Spleen (tissue), 11 donors: ENCODE measurements at regions not wholly inside any gene's neighbourhood (a gene's known extent, or its start where the extent isn't known, plus 50 kb on each side); places are given as distances from the start of the nearest gene placed in this dataset.
A peak's percentile ranks its signal among the peaks of the same experiment; 100 is the strongest.

Experiments used
- DNase-seq: peaks from one replicate; pipeline ENCODE4 v3.0.0-alpha.2; 2020
- H3K27ac ChIP-seq, 8 donors: fragments of 200-600 bp; sonication (generic) in 7 of 8; 1 replicate in 4 of 8; 2 replicates in 4 of 8; pipeline versions ENCODE4 v1.5.0 to v1.8.0; 2016 to 2021; ENCODE audit warnings: inconsistent platforms in 4 of 8, mild to moderate bottlenecking in 4 of 8, moderate library complexity in 1 of 8
- H3K27me3 ChIP-seq, 7 donors: fragments of 200-600 bp; sonication (generic) in 6 of 7; replicated peaks in 1 of 7; 1 replicate in 4 of 7; 2 replicates in 3 of 7; pipeline versions ENCODE4 v1.5.0 to v1.8.0; 2016 to 2021; ENCODE audit warnings: inconsistent platforms in 3 of 7, mild to moderate bottlenecking in 1 of 7
- H3K36me3 ChIP-seq, 6 donors: fragments of 200-600 bp; sonication (generic) in 5 of 6; 1 replicate in 4 of 6; 2 replicates in 2 of 6; pipeline versions ENCODE4 v1.5.0 to v1.8.0; 2016 to 2021; ENCODE audit warnings: inconsistent platforms in 2 of 6
- H3K4me1 ChIP-seq, 6 donors: fragments of 200-600 bp; sonication (generic) in 5 of 6; 1 replicate in 3 of 6; 2 replicates in 3 of 6; pipeline versions ENCODE4 v1.5.0 to v1.8.0; 2016 to 2021; ENCODE audit warnings: inconsistent platforms in 3 of 6
- H3K4me3 ChIP-seq, 8 donors: fragments of 200-600 bp; sonication (generic) in 7 of 8; 1 replicate in 4 of 8; 2 replicates in 4 of 8; pipeline versions ENCODE4 v1.5.0 to v1.8.0; 2016 to 2021; ENCODE audit warnings: inconsistent platforms in 4 of 8, mild to moderate bottlenecking in 4 of 8, moderate library complexity in 2 of 8
- H3K9me3 ChIP-seq, 8 donors: fragments of 200-600 bp; sonication (generic) in 7 of 8; 1 replicate in 4 of 8; 2 replicates in 4 of 8; pipeline versions ENCODE4 v1.5.0 to v1.8.0; 2016 to 2021; ENCODE audit warnings: inconsistent platforms in 4 of 8
- CTCF ChIP-seq, 11 experiments: fragments of 200-600 bp in 7 of 11; fragments of 450-650 bp in 4 of 11; sonication (generic) in 4 of 11; IDR thresholded peaks in 8 of 11; conservative IDR thresholded peaks in 3 of 11; 1 replicate in 7 of 11; 2 replicates in 4 of 11; pipeline versions ENCODE4 v1.4.0 to v1.8.0; 2016 to 2021; ENCODE audit warnings: antibody characterized with exemption in 11 of 11, inconsistent platforms in 4 of 11, mild to moderate bottlenecking in 1 of 11
- POLR2A ChIP-seq, 3 donors: fragments of 450-650 bp; IDR thresholded peaks; one replicate each; pipeline ENCODE4 v1.5.1; 2017; ENCODE audit warnings: antibody characterized with exemption in 3 of 3, mild to moderate bottlenecking in 1 of 3
- POLR2AphosphoS5 ChIP-seq, 3 donors: sonication (generic); formaldehyde crosslinking; IDR thresholded peaks; one replicate each; pipeline ENCODE4 v1.5.1; 2017; ENCODE audit warnings: antibody characterized with exemption in 3 of 3
- WGBS, 5 donors: extraction: QIAGEN DNeasy Blood & Tissue Kit in 3 of 5; methylation state at CpG; one replicate each; pipeline versions ENCODE4 v1.1.5 to v1.1.7; 2013 to 2018; 5-methylcytosine and 5-hydroxymethylcytosine counted together
- intact Hi-C: fragments of 100-400 bp; cut with DNase I; formaldehyde crosslinking; loops from one replicate; pipeline ENCODE4 v1.15.0; 2023; ENCODE audit warnings: low total_unique reads
- donor health status: healthy with polysubstance abuse.
- donor health status: DM: no; HTN: no; CAD: no; lungs with moderate emphysema.
- donor health status: DM: no; HTN: no; CAD: no.
- donor health status: Bipolar disorder and iron deficiency.
- donor health status: healthy.
- donor health status: DM: no; HTN: no; CAD: no.
- donor health status: DM: yes; HTN: yes; CAD: no.

- Histone ChIP-seq H3K4me1 (peaks cover 0 to 75% (median 38%) of the 10 kb centered on the region in 6 donors), H3K27ac (peak overlapping the region in 7 of 8 donors; percentile 80 to 89 (median 84)), H3K4me3 (peak overlapping the region in 4 of 8 donors; percentile 32 to 68 (median 43)), H3K36me3 (peaks cover 0 to 7% (median 0%) of the 10 kb centered on the region in 6 donors), H3K9me3 (no peaks in the 10 kb centered on the region), H3K27me3 (peaks cover 0 to 9% (median 0%) of the 10 kb centered on the region in 7 donors)
- intact Hi-C loops: loop anchor here (10.0 kb wide), 1 partner anchor 103 kb away; no protein-coding TSS in a partner anchor
- no peak for TF ChIP-seq CTCF (IDR thresholded peaks at IDR 0.05 in 8 of 11, conservative IDR thresholded peaks at IDR 0.05 in 3 of 11)
- TF ChIP-seq POLR2AphosphoS5 (IDR thresholded peaks at IDR 0.05): no peak
- TF ChIP-seq POLR2A (IDR thresholded peaks at IDR 0.05): no peak
- WGBS, 5 donors: 55 to 76% (median 57%) methylated on average over 7 of the region's 7 CpGs
- no peak for DNase-seq
Measured at GRCh38 chr20:19887556-19888268, 129.4 kb upstream of the NAA20 start.

GRCh38 chr20:19888269-19888671 is 128.9 kb upstream of the NAA20 start:
- DNase-seq: no peak
- no peaks in the 10 kb centered on the region for H3K9me3 ChIP-seq
- intact Hi-C loops: loop anchor here (10.0 kb wide), 1 partner anchor 103 kb away; no protein-coding TSS in a partner anchor
- peaks cover 0 to 12% (median 0%) of the 10 kb centered on the region in 6 donors for H3K36me3 ChIP-seq
- H3K4me3 ChIP-seq: peak overlapping the region in 4 of 8 donors; percentile 32 to 68 (median 43)
- TF ChIP-seq POLR2A (IDR thresholded peaks at IDR 0.05): no peak
- TF ChIP-seq POLR2AphosphoS5 (IDR thresholded peaks at IDR 0.05): no peak
- TF ChIP-seq CTCF (IDR thresholded peaks at IDR 0.05 in 8 of 11, conservative IDR thresholded peaks at IDR 0.05 in 3 of 11): no peak
- H3K27me3 ChIP-seq: peaks cover 0 to 9% (median 0%) of the 10 kb centered on the region in 7 donors
- H3K4me1 ChIP-seq: peaks cover 0 to 81% (median 38%) of the 10 kb centered on the region in 6 donors
- peak overlapping the region in 7 of 8 donors; percentile 80 to 89 (median 84) for H3K27ac ChIP-seq
- 47 to 70% (median 65%) methylated on average over 8 of the region's 8 CpGs for WGBS, 5 donors

GRCh38 chr20:19889011-19889953 is 127.9 kb upstream of the NAA20 start:
- Histone ChIP-seq H3K27me3 (peaks cover 0 to 9% (median 0%) of the 10 kb centered on the region in 7 donors), H3K9me3 (no peaks in the 10 kb centered on the region), H3K36me3 (peaks cover 0 to 19% (median 0%) of the 10 kb centered on the region in 6 donors), H3K27ac (peak overlapping the region; percentile 63 to 89 (median 84)), H3K4me3 (peak overlapping the region; percentile 15 to 68 (median 31)), H3K4me1 (peaks cover 0 to 91% (median 38%) of the 10 kb centered on the region in 6 donors)
- peak; percentile 80 for DNase-seq
- TF ChIP-seq POLR2A (IDR thresholded peaks at IDR 0.05) (no peak), POLR2AphosphoS5 (IDR thresholded peaks at IDR 0.05) (peak; percentile 55 to 78 (median 78))
- 14 to 28% (median 24%) methylated on average over 21 of the region's 21 CpGs for WGBS, 5 donors
- intact Hi-C loops: loop anchor here (10.0 kb wide), 1 partner anchor 104 kb away; no protein-coding TSS in a partner anchor

GRCh38 chr20:19890445-19891051 is 126.6 kb upstream of the NAA20 start:
- peaks cover 0 to 89% (median 34%) of the 10 kb centered on the region in 6 donors for H3K4me1 ChIP-seq
- H3K27ac ChIP-seq: peak overlapping the region; percentile 63 to 89 (median 84)

More at GRCh38 chr20:19890445-19891051, 126.6 kb upstream of the NAA20 start:
- Histone ChIP-seq H3K9me3 (no peaks in the 10 kb centered on the region), H3K4me3 (peak overlapping the region in 7 of 8 donors; percentile 15 to 68 (median 32)), H3K27me3 (peaks cover 0 to 9% (median 0%) of the 10 kb centered on the region in 7 donors), H3K36me3 (peaks cover 0 to 19% (median 0%) of the 10 kb centered on the region in 6 donors)
- WGBS, 5 donors: 65 to 76% (median 73%) methylated on average over 4 of the region's 4 CpGs
- no peak for DNase-seq
- intact Hi-C loops: no loop called here
- no peak for TF ChIP-seq CTCF (IDR thresholded peaks at IDR 0.05 in 8 of 11, conservative IDR thresholded peaks at IDR 0.05 in 3 of 11)
- no peak for TF ChIP-seq POLR2AphosphoS5 (IDR thresholded peaks at IDR 0.05)
- no peak for TF ChIP-seq POLR2A (IDR thresholded peaks at IDR 0.05)
